NCI-H82 (cell line): ENCODE measurements at regions not wholly inside any gene's neighbourhood (a gene's known extent, or its start where the extent isn't known, plus 50 kb on each side); places are given as distances from the start of the nearest gene placed in this dataset.

ENCODE experiments used
- DNase-seq: peaks from one replicate; lab custom pipeline; 2025; lab: John Stamatoyannopoulos, UW

DNA sequence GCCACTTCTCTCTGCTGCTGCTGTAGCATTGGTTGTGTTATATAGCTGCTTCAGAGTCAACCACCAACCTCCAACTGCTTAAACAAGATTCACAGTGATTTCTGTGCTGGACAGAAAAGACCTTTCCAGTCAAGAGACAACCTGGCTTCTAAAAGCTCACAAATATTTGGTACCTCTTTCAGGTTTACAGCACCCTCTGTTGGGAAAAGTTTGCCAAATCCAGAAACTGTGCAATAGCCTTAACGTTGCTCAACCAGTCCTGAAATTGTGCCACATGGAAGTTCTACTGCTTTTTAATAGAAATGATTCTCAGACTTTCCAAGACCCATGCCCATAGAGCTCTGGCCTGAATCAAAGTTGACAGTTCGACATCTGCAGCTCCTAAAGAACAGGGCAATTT is 842.1 kb upstream of the HTR2C start:
- peak; percentile 11 for DNase-seq

DNA sequence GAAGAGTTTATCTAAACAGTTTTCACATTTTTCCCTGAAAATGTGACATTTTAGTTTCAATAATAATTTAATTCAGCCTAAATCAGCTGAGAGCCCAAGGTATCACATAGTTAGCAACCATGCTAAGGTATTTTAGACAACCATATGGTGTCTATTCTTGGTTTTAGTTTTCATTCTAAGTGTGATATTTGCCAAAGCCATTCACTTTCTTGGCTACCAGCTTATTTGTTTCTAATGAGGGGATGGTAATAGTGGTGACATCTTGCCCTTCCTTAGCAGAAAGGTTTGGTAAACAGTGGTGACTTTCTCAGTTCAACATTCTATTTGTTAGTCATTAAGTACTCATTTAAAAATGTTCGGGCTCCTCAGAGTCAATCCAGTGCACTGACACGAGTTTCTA is 854.9 kb upstream of the HTR2C start:
- no peak for DNase-seq

DNA sequence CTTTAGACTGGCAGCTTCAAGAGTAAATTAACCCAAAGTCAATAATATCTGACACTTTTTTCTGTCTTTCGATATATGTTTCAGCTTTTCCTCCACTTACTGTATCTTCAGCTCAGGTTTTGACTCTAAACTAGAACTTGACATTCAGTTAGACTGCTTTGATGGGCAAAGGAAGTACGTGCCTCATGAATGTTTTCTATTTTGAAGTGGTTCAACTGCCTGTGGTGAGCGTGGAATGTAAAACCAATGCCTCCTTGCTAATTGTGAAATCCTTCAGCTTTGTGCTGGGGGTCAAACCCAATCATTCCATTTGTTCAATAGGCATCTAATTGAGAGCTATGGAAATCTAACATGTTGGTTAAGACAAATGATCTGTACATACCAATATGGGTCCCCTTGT is 857.0 kb upstream of the HTR2C start:
- no peak for DNase-seq

DNA sequence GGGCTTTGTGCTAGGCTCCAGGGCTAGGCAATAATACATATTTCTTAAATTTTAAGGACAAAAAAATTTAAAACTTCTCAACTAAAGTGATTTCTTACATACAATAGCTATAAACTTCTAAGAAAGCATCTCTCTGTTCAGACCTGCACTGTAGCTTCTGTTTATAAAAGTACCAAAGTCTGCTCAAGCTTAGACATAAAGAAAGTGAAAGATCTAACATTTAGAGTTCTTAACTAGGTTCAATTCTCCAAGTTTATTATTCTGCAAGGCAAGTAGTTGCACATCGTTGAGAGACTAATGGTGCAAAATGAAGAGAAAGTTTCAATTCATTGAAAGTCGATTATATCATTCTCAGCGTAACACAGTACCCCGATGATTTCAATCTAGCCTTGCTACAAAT is 857.4 kb upstream of the HTR2C start:
- no peak for DNase-seq

DNA sequence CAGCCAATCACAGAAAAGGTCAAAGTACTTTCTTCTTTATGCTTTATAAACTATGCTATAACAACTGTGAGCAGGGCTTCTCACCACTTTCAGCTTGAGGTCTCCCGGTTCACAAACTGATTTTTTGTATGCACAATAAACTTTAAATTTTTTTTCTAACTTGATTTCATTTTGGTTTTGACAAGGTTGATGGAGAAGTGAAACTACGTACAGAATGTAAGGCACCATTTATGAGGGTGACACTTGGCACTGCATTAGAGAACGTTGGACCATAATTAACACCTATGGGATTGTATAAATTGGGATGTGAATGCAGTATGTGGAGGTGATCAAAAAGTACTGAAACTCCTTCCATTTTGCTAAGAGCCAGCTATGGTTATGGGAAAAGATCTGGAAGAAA is 857.9 kb upstream of the HTR2C start:
- no peak for DNase-seq

DNA sequence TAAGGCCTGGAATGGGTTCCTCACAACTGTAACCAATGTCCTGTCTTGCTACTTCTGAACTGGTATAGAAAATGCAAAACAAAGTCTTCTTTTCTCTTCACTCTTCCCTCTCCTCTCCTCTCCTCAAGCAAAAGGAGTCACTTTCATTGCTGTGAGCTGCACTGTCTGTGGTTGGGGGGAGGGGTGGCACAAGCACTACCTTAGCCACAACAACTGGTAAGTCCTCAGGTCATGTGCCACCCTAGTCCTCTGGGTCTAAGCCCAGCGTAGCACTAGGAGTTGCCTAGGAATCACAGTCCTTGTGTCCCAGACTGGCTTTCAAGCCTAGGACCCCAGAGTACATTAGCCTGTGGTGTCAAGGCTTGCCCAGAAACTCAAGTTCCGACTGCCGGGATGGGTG is 859.3 kb upstream of the AMOT start:
- DNase-seq, result no peak

DNA sequence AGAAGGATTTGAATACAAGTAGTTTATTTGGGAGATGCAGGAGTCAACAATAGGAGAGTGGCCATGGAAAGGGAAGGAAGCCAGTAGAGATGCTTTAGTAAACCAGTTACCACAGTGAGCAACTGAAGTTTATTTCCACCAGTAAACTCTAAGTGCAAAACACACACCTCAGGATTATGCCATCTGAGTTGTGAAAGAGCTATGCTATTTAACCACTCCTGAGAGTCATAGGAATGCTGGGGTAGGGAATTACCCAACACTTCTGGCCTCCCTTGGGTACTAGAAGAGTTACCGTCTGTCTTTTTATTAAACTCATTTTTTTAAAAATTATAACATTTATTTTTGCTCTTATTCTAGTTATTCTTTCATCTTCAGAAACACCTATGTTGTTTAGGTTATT is 834.6 kb upstream of the AMOT start:
- DNase-seq, result no peak

DNA sequence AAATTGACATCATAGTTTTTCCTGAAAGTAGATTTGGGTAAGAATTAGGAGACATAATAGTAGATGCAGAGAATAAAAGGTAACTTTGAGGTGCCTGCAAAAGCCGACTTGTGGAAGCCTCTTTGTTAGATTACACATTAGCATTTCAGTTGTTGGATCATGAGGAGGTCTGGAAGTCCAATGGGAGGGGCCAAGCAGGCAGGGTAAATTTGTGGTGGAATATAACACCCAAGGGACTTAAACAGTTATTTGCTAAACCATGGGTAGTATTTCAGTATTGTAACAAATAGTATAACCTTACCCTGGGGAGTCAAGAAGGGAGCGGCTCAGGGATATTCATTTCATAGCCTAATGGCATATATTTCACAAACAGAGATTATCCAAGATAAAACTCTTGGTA is 810.7 kb upstream of the AMOT start:
- DNase-seq, result no peak

DNA sequence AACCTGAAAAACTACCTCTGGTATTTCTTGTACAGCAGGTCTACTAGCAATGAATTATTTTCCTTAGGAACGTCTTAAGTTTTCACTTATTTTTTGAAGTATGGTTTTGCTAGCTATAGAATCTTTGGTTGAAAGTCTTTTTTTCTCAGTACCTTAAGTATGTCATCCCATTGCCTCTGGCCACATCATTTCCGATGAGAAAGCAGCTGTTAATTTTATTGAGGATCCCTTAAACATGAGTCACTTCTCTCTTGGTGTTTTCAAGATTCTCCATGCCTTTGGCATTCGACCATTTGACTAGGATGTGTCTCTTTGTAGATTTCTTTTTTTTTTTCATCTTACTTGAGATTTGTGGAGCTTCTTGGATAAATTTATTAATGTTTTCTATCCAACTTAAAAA is 803.8 kb upstream of the AMOT start:
- DNase-seq, result no peak

DNA sequence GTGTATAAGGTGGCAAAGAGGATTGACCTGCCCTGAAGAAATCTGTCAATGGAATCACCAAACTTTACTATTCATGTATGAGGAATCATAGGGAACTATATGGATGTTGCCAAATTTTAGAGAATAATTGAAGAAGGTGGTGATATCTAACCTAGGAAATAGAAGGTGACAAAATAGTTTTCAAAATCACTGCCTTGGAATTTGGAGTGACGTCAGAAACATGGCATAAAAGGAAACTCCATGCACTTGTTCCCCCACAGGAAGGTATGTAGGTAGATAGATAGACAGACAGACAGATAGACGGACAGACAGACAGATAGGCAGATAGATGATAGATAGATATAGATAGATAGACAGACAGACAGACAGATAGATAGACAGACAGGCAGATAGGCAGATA is 793.9 kb upstream of the AMOT start:
- DNase-seq, result no peak

DNA sequence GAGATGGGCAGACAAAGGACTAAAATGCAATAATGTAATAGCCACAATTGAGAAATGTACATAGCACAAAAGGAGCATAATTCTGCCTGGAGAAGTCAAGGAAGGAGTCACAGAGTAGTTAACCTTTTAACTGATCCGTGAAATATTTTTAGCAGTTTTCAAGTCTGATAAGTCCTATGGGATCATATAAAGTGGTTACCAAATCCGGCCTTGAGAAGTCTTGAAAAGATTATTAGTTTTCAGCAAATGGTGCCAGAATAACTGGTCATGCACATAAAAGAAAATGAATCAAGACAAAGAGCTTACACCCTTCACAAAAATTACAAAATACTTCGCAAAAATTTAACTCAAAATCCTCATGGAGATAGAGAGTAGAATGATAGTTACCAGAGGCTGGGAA is 788.7 kb upstream of the AMOT start:
- DNase-seq, result no peak

DNA sequence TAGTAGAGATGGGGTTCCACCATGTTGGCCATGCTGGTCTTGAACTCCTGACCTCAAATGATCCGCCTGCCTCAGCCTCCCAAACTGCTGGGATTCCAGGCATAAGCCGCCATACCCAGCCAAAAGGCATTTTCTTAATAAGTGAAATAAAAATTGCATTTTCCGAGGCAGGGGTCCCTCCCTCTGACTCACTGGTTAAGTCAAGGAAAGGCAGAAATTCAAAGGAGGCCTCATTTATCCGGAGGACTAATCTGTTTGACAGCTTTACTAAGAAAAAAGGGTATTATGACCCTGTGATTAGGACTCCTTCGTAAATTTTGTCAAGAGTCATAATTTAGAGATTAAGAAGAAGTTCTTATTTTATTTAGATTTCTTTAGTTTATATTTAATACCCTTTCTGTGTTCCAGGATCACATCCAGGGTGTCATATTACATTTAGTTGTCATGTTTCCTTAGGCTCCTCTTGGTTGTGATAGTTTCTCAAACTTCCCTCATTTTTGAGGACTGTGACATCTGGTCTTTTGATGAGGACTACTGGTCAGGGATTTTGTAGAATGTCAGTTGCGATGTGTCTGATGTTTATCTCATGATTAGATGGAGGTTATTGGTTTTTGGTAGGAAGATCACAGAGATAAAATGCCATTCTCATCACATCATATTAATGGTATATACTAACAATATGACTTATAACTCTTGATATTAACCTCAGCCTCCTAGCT is 753.7 kb upstream of the AMOT start:
- DNase-seq, result no peak

DNA sequence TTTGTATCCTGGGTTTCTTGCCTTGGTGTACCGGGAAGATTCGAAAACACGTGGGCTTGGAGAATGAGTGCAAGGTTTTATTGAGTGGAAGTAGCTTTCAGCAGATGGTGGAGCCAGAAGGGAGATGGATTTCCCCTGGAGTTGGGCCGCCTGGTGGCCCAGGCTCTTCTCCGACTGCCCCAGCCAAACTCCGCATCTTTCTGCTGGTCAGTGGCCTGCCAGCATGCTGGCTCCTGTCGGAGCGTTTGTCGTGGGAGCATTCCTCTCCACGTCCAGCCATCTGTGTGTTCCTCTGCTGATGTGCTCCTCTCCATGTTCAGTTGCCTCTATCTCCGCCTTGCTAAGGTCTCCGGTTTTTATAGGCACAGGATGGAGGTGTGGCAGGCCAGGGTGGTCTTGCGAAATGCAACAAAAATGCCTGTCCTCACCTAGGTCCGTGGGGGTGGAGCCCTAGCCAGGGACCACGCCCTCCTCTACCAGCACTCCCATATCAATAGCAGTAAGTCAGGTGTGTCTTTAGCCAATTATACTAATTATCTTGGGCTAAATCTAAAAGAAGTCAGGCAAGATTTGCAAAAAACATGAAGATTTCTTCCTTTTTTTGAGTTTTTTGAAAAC is 745.8 kb upstream of the AMOT start:
- DNase-seq, result no peak

DNA sequence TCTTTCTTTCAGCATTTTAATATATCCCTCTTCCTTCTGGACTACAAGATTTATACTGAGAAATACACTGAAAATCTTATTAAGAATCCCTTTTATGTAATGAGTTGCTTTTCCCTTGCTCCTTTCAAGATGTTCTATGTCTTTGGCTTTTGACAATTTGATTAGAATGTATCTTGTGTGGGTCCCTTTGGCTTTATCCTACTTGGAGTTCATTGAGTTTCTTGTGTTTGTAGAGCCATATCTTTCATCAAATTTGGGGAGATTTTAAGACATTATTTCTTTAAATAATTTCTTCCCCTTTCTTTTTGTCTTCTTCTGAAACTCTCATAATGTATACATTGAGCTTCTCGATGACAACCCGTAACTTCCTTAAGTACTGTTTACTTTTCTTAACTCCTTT is 739.9 kb upstream of the AMOT start:
- no peak for DNase-seq

DNA sequence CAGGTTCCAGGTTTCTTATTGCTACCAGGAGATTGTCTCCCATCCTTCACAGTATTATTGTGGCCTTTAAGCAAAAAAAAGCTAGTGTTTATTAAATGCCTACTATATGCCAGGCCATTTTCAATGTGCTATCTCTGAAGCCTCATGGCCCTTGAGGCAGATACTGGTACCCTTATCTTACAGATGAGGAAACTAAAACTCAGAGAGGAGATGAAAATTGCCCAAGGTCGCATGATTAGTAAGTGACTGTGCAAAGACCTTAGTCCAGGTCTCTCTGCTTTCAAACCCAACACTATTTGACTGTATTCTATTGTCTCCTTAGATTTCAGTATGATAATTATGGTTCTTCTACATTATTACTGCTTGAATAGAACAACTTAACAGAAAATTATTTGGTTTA is 717.9 kb upstream of the AMOT start:
- DNase-seq, result no peak

DNA sequence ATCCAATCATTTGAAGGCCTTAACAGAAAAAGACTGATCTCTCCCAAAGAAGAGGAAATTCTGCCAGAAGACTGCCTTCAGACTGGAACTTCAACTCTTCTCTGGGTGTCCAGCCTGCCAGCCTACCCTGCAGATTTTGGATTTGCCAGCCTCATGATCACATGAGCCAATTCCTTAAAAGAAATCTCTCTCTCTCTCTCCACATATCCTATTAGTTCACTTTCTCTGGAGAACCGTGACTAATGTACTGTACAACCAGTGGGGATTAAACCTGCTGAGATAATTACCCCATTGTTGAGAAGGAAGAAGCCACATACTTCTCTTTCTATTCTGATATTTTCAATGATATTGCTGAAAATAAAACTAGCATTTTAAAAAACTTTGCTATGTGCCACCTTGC is 711.3 kb upstream of the AMOT start:
- DNase-seq, result peak; percentile 72

DNA sequence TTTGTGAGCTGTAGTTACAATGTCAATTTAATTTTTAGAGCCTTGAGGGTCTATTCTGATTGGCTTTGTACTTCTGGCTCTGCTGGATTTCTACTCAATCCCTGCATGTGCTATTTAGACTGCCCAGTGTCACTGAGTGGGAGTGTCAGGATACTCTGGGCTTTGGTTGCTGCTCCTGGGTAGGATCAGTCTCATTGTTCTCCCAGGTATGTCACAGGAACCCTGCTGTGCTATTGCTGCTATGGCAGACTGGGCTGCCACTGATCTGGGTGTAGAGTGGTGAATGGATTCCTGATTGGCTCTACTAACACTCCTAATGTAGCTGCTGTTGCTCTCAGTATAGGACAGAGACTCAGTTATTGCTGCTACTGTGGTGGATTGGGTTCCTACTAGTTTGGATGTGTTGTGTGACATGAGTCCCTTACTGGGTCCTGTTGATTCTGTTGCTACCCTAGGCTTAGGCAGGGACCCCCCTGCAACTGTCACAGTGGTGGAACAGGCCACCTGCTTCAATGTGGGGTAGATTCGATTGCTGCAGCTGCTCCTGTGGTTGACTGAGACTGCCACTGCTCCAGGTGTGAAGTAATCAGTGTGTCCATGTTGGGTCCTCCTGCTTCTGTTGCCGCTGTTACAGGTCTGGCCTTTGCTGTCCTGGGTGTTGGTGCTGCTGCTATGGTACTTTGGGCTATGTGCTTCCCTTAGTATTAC is 707.8 kb upstream of the AMOT start:
- no peak for DNase-seq

DNA sequence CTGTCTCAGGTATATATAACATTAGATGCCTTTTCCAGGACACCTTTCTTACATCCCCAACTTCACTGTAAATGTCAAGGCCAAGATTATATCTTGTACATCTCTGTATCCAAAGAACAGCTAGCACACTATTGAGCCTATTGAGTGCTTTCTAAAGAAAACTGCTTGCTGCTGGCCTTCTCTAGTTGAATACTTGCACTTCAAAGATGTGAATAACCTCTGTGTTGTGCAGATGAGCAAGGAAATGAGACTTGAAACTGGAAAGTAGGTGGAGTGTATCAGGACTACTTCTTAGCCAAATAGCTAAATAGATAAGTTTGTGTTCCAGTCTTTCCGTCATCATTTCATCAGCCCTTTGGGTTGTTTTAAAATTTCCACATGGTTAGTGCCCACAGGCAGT is 704.4 kb upstream of the AMOT start:
- no peak for DNase-seq

DNA sequence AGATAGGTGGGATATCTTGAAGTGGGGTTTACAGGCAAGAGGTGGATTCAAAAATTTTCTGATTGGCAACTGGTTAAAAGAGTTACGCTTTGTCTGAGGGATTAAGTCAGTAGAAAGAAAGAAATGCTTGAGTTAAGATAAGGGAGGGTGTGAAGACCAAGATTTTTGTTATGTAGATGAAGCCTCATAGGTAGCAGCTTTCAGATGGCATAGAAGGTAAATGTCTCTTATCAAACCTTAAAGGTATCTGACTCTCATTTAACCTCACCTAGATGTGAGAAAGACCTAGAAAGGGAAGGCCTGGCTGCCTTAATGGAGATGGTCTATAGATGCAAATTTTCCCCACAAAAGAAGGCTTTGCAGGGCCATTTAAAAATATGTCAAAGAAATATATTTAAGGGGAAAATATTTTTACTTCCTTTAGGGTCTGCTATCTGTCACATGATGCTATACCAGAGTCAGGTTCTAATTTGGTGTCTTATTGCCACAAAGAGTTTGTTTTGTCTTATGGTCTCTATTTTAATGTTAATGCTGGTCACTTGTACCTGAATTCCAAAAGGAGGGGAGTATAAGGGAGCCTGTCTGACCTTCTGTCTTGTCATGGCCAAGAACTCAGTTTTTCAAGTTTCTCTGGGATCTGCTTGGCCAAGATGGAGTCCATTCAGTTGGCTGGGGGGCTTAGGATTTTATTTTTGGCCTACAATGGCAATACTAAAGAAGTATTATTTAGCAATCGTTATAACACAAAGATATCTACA is 699.1 kb upstream of the AMOT start:
- DNase-seq, result no peak

DNA sequence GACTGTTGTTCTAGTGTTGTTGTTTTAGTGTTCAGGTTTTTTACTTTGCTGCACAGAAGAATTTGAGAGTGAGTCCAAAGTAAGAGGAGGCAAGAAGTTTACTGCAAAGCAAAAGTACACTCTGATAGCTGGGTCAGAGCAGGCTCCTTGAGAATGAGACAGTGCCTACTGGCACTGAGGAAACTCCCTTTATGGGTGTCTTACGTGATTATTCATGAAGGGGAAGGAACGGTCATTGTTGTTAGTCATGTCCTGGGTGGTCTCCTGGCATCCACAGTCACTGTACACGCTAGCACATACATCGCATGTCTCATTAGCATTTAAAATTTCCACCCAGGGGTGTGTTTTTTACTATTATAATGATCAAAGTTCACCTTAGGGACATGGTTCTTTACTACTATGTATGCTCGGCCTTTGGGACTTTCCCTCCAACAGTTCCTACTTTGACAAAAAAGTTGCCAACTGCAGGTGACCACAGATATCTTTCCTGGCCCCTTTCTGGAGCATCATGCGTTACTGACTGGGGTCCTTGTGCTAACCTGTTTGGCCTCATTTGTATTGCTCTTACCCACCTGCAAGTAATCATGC is 688.9 kb upstream of the AMOT start:
- DNase-seq, result no peak

DNA sequence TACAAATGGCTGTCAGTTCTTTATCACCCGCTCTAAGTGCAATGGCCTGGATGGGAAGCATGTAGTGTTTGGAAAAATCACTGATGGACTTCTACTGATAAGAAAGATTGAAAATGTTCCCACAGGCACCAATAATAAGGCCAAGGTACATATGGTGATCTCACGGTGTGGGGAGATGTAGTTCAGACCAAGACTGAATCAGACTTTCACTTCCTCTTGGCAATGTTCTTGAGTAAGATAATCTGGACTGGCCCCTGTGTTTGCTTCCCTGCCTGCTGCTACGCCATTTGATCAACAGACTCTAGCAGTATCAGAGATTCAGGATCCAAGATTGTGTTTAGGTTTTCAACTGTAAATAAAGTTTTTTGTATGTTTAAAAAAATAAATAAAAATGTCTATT is 682.2 kb upstream of the AMOT start:
- DNase-seq, result no peak

DNA sequence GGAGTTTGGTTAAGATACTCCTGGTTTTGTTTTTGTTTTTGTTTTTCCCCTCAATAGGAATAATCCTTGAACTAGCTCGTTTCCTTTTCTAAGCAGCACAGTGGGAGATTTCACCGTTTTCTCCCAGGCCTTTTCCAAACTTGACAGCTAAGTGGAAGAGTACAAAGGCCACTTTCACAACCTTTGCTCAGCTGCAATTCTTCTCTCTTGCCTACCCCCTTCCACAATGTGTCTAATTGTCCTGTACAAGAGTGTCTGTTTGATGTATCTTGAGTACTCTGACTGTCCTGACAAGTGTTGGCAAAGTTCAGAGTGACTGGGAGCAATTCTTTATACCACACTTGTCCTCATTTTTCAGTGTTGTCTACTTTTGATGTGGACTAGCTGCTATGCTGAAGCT is 674.3 kb upstream of the AMOT start:
- no peak for DNase-seq
